ENCODE measurements at regions not wholly inside any gene's neighbourhood (a gene's known extent, or its start where the extent isn't known, plus 50 kb on each side); places are given as distances from the start of the nearest gene placed in this dataset.

- ChIA-PET POLR2A (no interaction called here), CTCF (no interaction called here), RAD21 (ENCODE audit: low non-redundant PET in 1 of 2, low total read pairs in 2 of 2, uncharacterized antibody in 2 of 2, unreplicated experiment in 2 of 2) (no interaction called here)
- TF ChIP-seq TCF7L2 (IDR thresholded peaks at IDR 0.05; ENCODE audit: borderline replicate concordance, extremely low read depth, insufficient read depth, insufficient read length): no peak
- no peak for TF ChIP-seq SIN3A (IDR thresholded peaks at IDR 0.05; ENCODE audit: low read depth)
- TF ChIP-seq YY1 (IDR thresholded peaks at IDR 0.05; ENCODE audit: extremely low read depth, insufficient replicate concordance, low read depth, low read length): no peak
- no peak for TF ChIP-seq RAD21 (IDR thresholded peaks at IDR 0.05; ENCODE audit: low read depth)
- no peak for TF ChIP-seq ATF3 (IDR thresholded peaks at IDR 0.05)
- TF ChIP-seq ZBTB33 (IDR thresholded peaks at IDR 0.05; ENCODE audit: extremely low read depth, insufficient replicate concordance, low read length): no peak
- no peak for TF ChIP-seq SRF (IDR thresholded peaks at IDR 0.05; ENCODE audit: low read depth)
- no peak for TF ChIP-seq SP1 (IDR thresholded peaks at IDR 0.05; ENCODE audit: low read depth)
- TF ChIP-seq CTCF (IDR thresholded peaks at IDR 0.05 in 2 of 3, conservative IDR thresholded peaks at IDR 0.05 in 1 of 3; ENCODE audit: borderline replicate concordance in 1 of 3, insufficient read depth in 1 of 3, low read depth in 2 of 3, low read length in 2 of 3): no peak
- TF ChIP-seq ZFX (IDR thresholded peaks at IDR 0.05): no peak
- no peak for TF ChIP-seq FOSL1 (IDR thresholded peaks at IDR 0.05; ENCODE audit: low read depth)
- TF ChIP-seq ZNF274 (IDR thresholded peaks at IDR 0.05; ENCODE audit: low read depth, low read length): no peak
- no peak for TF ChIP-seq ELF1 (IDR thresholded peaks at IDR 0.05; ENCODE audit: borderline replicate concordance, low read depth)
- no peak for TF ChIP-seq JUND (IDR thresholded peaks at IDR 0.05)
- TF ChIP-seq POLR2AphosphoS5 (IDR thresholded peaks at IDR 0.05; ENCODE audit: low read depth, low read length): no peak
- TF ChIP-seq CBX3 (IDR thresholded peaks at IDR 0.05; ENCODE audit: low read depth): no peak
- TF ChIP-seq MAX (IDR thresholded peaks at IDR 0.05): no peak
- TF ChIP-seq POLR2A (IDR thresholded peaks at IDR 0.05; ENCODE audit: borderline replicate concordance, extremely low read depth, insufficient read depth, insufficient read length): no peak
- TF ChIP-seq CEBPB (IDR thresholded peaks at IDR 0.05; ENCODE audit: low read depth): no peak
- TF ChIP-seq EZH2phosphoT487 (IDR thresholded peaks at IDR 0.05; ENCODE audit: borderline replicate concordance): no peak
- Histone ChIP-seq H3K79me2 (ENCODE audit: insufficient read depth, low read length) (no peaks in the 10 kb centered on the region), H3K9me3 (ENCODE audit: control insufficient read depth in 1 of 2, insufficient read depth in 1 of 2, low read depth in 1 of 2, low read length in 2 of 2) (peaks cover 4 to 15% of the 10 kb centered on the region in 2 experiments; a peak in 3 of 4 replicates), H3K9ac (ENCODE audit: low read length) (no peak overlapping the region), H3K27me3 (ENCODE audit: insufficient read depth, low read length) (no peaks in the 10 kb centered on the region), H4K20me1 (ENCODE audit: insufficient read depth) (no peaks in the 10 kb centered on the region; the same call in 1 of the 2 replicates), H3K4me3 (replicated peaks in 1 of 2; ENCODE audit: low read depth in 1 of 2, low read length in 2 of 2) (no peak overlapping the region), H3K27ac (ENCODE audit: low read depth, low read length) (no peak overlapping the region), H3K4me2 (ENCODE audit: low read length) (no peak overlapping the region), H2AFZ (ENCODE audit: low read depth, low read length, poor library complexity, severe bottlenecking) (no peak overlapping the region), H3K36me3 (ENCODE audit: control insufficient read depth in 1 of 2, insufficient read depth in 2 of 2, low read length in 2 of 2) (no peaks in the 10 kb centered on the region), H3K9me2 (ENCODE audit: insufficient read depth) (no peaks in the 10 kb centered on the region), H3K4me1 (ENCODE audit: control insufficient read depth in 1 of 2, insufficient read depth in 2 of 2, low read length in 2 of 2) (no peaks in the 10 kb centered on the region)
- DNase-seq (ENCODE audit: low read depth, low spot score) (no peak), ATAC-seq (no peak)
- intact Hi-C loops (cut with micrococcal nuclease): no loop called here
- no TSS peak for BruUV-seq (replicated peaks)
Measured at GRCh38 chr7:9217204-9217603, 783.8 kb downstream of the NXPH1 start.
